ENCODE measurements at regions not wholly inside any gene's neighbourhood (a gene's known extent, or its start where the extent isn't known, plus 50 kb on each side); places are given as distances from the start of the nearest gene placed in this dataset.
"Not testable (repeated sequence)": the region's sequence is repeated elsewhere in the genome, so short reads cannot be mapped to it uniquely, and the experiment has no call there.

DNA sequence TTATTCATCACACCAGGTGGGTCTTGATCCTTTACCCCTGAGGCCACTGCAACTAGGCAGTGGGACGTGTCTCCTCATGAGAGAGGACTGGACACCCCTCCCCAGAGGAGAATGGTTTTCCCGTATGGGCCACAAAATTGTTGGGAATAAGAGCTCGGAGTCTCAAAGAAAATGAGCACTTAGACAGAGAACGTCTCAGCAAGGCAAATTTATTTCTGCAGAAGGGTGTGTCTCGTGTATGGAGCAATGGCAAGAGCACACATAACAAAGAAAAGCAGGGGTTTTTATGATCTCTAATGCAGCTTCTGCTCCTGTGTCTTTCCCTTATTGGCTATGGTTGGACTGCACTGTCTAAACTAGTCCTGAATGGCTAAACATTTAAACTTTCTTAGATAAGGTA is 803.5 kb downstream of the PLOD2 start:
- no peak for DNase-seq

DNA sequence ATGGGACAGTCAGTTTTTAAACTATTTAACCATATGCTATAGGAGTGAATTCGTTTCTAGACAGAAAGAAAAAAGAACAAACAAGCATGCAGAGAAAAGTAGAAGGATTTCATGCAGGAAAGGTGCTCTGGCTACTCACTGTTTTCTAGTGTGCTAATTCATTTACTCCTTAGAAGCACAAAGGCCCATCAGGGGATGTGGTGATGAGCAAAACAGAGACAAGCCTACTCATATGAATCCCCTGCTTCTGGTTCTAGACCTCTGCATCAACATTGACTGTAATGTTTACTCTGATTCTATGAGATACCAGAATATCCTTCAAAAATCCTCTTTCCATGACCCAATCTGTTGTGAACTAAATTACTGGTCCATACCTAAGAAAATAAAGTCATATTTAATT is 801.9 kb downstream of the PLOD2 start:
- no peak for DNase-seq

DNA sequence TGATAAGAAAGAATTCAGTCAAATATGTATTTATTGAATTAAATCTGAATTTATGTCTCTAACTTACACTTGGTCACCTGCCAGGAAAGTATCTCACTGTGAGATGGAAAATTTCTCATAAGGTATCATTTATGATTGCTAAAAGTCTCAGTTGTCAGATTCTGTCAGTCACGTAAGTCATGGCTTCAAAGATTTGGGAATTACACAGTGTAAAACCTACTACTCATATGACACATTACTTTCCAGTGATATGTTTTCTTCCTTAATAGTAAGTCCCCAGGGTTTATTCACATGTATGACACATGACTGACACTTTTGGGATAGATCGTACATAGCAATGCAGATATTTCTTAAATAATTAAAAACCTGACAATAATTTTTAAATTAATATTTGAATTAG is 792.2 kb downstream of the PLOD2 start:
- DNase-seq = no peak

DNA sequence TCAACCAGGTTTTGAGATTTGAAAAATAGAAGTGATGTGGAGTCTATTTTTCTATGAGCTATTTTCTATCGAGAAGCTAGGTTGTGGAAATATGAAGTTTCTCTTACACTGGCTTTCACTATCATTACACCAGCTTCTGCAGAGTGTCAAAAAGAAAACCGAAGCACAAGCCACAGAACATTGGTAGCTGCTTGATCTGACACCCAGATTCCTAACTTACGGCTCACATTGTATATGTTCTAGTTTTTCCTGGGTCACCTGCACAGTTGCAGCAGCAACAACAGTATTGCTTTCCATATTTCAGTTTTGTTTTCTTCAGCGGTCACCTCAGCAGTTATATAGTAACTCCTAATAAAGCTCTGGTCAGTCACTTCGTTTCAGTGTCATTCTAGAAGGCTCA is 790.1 kb downstream of the PLOD2 start:
- DNase-seq = no peak

DNA sequence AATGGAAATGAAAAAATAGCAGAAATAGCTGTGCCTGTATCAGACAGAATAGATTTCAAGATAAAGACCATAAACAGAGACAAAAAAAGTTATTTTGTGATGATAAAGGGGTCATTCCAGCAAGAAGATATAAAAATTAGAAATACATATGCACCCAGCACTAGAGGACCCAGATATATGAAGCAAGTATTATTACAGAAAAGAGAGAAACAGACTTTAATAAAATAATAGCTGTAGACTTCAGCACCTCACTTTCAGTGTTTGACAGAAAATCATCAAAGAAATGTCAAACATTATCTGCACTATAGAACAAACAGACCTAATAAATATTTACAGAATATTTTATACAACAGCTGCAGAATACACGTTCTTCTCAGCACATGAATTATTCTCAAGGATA is 783.7 kb downstream of the PLOD2 start:
- DNase-seq = no peak

DNA sequence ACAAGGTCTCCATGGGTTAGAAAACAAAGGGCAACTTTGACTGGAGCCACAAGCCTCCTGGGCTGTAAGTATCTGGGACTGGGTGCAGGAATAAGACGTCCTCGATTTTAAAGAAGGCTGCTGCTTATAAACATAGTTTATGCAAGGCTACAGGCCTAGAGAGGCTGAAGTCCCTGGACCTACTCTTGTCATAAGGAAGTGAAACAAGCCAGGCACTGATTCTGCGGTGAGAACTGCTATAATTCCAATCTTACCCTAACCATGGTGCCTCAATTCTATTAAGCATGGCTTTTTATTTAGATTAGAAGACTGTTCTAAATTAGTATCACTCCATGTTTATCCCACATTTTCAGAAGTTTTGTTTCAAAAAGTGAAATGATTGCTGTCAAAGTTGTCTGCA is 777.6 kb downstream of the PLOD2 start:
- no peak for DNase-seq

DNA sequence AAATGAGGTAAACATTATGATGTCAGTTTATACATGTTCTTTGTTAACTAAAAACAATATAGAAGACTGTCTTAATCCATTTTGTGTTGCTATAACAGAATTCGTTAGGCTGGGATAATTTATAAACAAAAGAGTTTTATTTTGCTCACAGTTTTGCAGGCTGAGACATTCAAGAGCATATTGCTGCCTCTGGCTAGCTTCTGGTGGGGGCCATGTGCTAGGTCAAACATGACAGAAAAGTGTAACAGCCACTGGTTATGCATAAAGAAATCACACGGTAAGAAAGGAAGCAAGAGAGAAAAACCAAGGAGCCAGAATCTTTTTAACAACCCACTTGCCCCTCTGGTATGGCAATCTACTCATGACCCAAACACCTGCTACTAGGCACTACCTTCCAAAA is 776.7 kb downstream of the PLOD2 start:
- no peak for DNase-seq

DNA sequence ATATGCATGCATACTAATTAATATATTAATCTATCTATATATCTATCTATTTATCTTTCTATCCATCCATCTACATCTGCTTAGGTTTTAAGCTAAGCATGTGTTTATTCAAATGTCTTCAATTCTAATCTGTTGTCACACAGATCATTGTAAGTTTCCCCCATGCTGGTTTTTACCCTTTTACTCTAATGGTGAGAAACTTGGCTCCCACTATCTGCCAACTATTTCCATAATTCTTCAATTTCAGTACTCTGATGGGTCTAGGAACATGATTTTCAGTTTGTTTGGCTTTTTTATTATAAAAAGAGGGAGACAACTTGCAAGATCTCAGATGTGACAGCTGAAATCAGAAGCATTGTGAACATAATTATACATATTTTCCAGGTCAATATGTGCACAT is 773.8 kb downstream of the PLOD2 start:
- no peak for DNase-seq

DNA sequence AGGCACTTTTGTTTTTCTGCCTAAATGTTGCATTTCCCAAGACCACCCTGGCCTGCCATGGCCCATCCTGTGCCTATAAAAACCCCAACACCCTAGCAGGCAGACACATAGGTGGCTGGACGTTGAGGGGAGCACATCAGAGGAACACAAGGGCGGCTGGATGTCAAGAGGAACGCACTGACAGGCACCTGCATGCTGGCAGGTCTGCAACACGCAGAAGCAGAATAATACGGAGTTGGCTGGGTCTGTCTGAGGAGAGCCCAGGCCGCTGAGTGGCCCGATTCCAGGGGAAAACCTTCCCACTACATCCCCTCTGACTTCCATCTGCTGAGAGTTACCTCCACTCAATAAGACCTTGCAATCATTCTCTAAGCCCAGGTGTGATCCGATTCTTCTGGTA is 765.6 kb downstream of the PLOD2 start:
- DNase-seq = no peak

DNA sequence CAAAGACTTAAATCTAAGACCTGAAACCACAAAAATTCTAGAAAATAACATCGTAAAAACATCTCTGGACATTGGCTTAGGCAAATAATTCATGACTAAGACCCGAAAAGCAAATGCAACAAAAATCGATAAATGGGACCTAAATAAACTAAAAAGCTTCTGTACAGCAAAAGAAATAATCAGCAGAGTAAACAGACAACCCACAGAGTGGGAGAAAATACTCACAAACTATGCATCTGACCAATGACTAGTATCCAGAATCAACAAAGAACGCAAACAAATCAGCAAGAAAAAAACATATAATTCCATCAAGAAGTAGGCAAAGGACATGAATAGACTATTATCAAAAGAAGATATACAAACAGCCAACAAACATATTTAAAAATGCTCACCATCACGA is 749.4 kb downstream of the PLOD2 start:
- no peak for DNase-seq

DNA sequence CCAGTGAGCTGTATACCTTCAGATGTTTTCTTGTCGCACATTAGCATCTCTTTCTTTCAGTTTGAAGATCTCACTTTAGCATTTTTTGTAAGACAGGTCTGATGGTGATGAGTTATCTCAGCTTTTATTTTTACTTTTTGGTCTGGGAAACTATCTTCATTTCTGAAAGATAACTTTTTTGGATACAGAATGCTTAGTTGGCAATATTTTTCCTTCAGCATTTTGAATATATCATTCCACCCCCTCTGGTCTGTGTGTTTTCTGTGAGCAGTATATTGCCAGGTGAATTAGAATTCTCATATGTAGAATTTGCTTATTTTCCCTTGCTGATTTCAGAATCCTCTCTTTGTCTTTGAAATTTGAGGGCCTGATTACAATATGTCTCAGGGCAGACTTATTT is 743.3 kb downstream of the PLOD2 start:
- DNase-seq = no peak

DNA sequence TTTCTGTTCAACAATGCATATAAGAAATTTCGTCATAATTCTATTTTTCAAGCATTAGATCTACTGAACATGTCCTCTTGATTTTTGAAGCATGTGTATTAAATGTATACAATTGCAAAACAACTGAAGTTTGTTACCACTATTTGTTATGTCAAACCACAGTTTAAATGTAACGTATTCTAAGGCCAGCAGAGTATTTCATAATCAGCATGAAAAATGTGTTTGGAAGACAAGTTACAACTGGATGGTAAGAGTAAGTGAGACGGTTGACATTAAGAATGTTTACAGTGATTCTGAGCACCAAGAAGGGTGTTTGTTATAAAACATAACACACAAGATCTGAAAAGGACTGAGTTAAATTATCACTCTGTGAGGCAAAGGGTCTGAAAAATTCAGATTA is 738.4 kb downstream of the PLOD2 start:
- DNase-seq = no peak

DNA sequence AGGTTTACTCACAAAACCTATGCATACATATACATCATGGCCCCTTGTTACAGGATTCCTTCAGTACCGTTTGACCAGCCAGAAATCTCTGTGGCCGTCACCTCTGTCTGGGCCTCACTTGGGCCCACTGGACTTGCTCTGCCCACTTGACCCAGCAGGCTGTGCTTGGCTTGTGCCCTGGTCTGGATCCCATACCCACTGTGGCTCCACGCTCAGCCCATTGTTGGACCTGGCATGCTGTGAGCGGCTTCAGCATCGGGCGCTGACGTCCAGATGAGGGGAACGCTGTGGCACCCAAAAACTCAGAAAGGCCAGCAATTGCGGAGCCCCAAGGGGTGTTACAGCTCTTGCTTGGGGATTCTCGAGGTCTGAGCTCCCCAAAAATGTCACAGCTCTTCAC is 733.6 kb downstream of the PLOD2 start:
- no peak for DNase-seq

DNA sequence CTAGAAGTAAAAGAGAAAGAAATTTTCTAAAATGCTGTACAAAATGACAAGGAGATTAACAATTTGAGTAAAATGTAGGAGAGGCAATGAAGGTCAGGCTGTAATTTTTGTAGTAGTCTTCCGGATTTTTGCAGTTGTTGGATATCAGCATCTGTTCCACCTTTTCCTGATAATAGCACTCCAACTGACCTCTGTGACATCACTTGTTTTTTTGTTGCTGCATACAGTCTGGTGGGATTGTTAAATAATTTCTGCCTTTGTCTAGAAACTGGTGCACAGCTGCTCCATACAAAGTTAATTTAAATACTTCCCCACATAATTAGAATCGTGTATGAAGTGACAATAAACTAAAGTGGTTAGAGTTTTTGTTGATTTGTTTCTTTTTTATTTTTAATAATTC is 731.4 kb downstream of the PLOD2 start:
- DNase-seq = no peak

DNA sequence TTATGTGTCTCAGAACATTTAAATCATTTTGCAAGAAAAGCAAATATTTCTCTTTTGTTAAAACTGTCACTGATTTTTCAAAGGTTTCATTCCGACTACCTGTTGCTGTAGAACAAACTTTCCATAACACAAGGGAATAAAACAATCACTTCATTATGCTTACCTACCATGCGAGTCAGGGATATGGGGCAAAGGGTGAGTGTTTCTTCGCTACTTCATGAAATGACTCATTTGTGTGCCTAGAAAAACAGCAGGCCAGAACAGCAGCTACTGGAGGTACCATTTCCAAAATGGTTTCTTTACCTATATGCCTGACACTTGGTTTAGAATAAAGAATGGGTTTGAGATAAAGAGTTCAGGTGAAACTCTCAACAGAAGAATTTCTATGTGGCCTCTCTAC is 712.5 kb downstream of the PLOD2 start:
- DNase-seq = no peak

DNA sequence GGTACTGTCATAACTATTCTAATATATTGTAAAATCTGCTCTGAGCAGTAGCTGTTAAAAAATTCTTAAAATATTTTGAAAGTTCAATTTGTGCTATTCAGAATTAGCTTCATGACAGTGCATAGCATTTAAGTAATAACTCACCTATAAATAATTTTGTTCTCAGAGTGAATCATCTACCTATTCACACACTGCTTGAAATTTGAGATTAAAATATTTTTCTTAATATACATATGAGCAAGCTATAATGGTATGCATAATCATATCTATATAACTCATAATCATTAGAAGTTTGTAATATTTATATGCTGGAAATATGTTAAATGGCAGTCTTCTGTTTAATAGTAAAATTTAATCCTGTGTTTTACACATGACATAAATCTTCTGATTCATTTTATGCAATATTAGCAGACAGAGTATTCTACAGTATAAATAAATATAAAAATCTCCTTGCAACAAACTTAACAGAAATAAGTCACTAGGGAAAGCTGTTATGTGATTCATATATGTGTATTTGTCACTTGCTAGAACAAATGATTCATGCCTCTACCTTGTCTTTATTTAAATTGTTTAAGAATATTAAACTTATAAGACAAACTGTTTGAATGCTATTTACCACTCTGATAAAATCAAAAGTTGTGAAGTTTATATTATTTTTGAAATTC is 710.8 kb downstream of the PLOD2 start:
- no peak for DNase-seq

DNA sequence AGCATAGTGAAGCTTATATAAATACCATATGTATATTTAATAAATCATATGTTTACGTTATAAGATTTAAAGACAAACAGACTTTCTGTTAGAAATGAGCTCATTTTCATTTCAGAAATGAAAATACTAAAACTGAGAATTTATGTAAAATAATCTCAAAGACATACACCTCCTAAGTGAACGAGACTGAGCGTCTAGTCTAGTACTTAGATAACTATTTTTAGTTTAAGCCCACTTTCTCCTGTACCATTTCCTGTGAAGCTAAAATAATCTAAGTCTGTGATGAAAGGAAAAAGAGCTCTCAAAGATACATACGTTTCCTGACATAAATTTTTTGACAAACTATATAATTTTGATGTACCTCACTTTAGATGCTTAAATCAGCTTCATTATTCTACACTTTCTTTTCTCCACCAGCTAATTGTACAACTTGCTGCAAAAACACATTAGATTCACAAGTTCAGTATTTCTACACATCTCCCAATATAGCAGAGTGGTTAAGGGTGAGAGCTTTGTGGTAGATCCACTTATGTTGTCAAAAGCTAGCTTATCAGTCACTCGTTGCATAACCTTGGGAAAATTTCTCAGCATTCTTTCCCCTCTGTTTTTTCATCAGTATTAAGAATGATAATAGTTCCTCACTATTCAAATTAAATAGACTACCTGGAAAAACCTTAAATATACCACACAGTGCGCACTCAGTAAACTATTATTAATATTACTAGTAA is 703.0 kb downstream of the PLOD2 start:
- DNase-seq = no peak

DNA sequence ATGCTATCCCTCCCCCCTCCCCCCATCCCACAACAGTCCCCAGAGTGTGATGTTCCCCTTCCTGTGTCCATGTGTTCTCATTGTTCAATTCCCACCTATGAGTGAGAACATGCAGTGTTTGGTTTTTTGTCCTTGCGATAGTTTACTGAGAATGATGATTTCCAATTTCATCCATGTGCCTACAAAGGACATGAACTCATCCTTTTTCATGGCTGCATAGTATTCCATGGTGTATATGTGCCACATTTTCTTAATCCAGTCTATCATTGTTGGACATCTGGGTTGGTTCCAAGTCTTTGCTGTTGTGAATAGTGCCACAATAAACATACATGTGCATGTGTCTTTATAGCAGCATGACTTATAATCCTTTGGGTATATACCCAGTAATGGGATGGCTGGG is 701.3 kb downstream of the PLOD2 start:
- not testable (repeated sequence) for DNase-seq

DNA sequence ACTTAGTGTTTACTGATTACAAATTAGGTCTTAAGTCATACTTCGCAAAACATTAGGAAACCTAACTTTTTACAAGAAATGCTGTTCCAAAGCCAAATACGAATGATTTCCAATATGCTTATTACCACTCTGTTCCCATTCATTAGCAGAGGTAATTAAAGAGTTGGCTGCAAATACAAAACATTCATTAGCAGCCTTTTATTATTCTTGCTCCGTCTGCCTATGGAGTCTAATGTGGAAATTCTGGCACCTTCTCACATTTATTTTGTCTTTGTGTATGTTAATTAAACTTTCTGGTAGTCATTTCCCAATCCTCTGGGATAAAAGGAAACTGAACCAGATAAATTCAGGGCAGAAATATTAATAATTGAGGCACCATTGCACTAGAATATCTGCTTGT is 689.0 kb downstream of the PLOD2 start:
- no peak for DNase-seq

DNA sequence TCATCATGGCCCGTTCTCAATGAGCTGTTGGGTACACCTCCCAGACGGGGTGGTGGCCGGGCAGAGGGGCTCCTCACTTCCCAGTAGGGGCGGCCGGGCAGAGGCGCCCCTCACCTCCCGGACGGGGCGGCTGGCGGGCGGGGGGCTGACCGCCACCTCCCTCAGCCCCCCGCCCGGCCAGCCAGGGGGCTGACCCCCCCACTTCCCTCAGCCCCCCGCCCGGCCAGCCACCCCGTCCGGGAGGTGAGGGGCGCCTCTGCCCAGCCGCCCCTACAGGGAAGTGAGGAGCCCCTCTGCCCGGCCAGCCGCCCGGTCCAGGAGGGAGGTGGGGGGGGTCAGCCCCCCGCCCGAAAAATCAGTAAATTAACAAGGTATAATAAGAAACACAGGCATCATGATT is 678.2 kb downstream of the PLOD2 start:
- DNase-seq = not testable (repeated sequence)

DNA sequence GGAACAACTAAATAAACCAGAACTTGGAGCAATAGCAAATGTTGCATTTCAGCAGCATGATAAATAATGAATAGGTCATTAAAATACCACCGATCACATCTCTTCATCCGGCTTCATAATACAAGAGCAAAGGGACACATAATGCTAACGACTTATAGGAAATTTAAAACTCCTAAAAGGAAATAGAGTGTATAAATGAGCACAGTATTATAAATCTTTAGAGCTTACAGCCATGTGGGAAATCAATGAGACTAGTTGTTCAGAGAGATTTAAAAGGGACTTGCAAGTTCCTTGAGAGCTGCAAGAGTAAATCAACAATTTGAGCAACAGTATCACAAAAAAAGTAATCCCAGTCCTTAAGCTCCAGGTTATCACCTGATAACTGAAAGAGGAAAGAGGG is 677.0 kb downstream of the PLOD2 start:
- DNase-seq = no peak

DNA sequence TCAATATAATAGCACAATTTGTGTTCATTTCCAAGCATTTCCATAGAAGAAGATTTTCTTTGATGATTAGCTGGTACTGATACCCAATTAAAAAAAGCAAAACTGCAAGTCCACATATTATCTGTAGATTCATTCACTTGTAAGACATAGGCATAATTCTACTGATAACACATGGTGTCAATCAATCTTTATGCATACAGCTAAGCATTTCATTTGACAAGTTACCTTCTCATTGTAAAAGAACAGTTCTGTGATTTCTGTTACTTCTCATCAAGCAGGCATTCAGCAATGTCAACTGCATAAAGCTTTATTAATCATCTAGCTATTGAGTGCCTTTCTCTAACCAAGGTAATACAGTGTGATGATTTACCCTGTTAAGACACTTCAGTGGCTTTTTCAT is 672.0 kb downstream of the PLOD2 start:
- DNase-seq = no peak

DNA sequence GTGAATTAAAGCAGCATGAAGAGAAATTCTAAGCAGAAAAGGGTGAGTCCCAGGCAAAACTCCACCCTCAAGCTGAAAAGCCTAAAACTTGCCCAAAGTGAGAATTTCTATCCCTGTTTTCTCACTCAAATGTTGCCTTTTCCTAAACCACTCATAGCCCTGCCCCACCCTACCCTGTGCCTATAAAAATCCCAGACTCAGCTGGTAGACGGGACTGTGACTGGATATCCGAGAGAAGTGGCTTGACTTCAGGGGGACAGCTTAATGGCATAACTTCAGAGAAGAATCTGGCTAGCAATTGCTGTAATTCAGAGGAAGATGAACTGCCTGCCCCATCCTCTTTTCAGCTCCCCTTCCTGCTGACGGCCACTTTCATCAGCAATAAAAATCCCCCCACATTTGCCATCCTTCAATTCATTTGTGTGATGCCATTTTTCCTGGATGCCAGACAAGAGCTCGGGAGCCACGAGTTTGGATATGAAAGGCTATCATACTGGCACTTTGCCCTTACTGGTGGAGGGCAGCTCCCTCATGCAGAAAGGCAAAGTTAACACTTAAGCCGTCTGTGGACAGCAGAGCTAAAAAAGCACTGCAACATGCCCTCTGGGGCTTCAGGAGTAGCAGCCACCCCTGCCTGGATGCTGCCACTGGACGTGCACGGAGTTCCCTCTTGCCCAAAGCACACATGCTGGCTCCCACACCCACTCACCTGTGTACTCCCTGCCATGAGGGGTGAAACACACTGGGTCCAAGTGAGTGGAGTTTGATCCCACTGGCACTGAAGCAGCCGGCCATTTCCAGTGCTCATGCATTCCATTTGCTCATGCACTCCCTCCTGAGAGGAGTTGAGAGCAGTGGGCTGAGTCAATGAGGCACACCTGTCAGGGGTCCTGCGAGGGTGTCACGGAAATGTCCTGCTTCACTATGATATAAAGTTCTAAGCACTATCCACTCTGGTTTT is 670.6 kb downstream of the PLOD2 start:
- DNase-seq = no peak

DNA sequence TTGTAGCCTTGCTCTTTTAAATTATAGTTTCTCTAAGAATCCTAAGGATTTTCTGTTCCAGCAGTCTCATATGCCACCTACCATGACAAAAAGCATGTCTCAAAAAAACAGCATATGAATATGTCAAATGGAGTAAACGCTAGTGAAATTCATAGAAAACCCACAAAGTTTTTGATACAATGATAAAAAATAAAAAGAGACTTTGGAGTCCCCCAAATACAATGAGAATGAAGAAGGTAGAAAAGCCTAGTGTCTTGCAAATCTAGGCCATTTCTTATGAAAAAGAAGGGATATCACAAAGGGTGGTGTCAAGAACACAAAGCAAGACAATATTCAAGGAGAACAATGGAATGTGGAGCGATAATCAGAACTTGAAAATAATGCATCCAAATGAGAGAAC is 668.5 kb downstream of the PLOD2 start:
- DNase-seq = no peak
